Breast epithelium (tissue), 3 donors: ENCODE measurements at regions not wholly inside any gene's neighbourhood (a gene's known extent, or its start where the extent isn't known, plus 50 kb on each side); places are given as distances from the start of the nearest gene placed in this dataset.

ENCODE experiments used
- CTCF ChIP-seq, 3 donors: fragments of 450-650 bp; IDR thresholded peaks; one replicate each; pipeline ENCODE4 v1.5.1; 2016 to 2017; ENCODE audit warnings: antibody characterized with exemption in 3 of 3, mild to moderate bottlenecking in 3 of 3, moderate library complexity in 3 of 3
- POLR2A ChIP-seq: fragments of 450-650 bp; IDR thresholded peaks from one replicate; pipeline ENCODE4 v1.6.1; 2016; ENCODE audit warnings: antibody characterized with exemption, mild to moderate bottlenecking, moderate library complexity

DNA sequence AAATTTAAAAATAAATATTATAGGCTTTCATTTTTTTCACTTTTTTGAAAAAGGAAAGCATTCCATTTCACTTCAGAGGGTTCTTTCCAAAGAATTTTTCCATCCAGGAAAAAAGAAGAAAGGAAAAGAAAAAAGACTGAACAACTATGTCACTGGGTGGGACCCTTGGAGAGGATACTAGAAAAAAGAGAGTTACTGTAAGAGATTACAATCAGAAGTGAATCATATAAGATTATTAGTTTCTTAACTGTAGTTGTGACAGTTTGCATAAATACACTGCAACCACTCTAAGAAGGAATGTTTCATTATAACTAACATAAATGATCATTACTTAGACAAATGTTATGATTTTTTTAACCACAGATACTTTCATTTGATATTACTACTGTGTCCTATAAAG lies 87.8 kb downstream of the KLF12 start:
- TF ChIP-seq CTCF (IDR thresholded peaks at IDR 0.05) (no peak), POLR2A (no peak)
